B cell (primary cell): ENCODE measurements at regions not wholly inside any gene's neighbourhood (a gene's known extent, or its start where the extent isn't known, plus 50 kb on each side); places are given as distances from the start of the nearest gene placed in this dataset.

ENCODE experiments used
- ATAC-seq: fragments of 200-7000 bp; cut with Tn5 transposase; one replicate; pipeline ENCODE4 v1.10.0; 2021; ENCODE audit warnings: low read depth, mild to moderate bottlenecking, moderate number of reproducible peaks, moderate library complexity
- CTCF ChIA-PET: fragments of 350-600 bp; sonication (Branson Sonifier 250); formaldehyde crosslinking; loops from one replicate; lab custom pipeline; 2021; ENCODE audit warnings: antibody characterized with exemption, inconsistent platforms; lab: Charles Lee
- POLR2A ChIA-PET: fragments of 350-600 bp; sonication (Branson Sonifier 250); formaldehyde crosslinking; loops from one replicate; lab custom pipeline; 2021; ENCODE audit warnings: antibody characterized with exemption; lab: Charles Lee
- DNase-seq: peaks from one replicate; pipeline ENCODE4 v3.0.0; 2013
- H2AFZ ChIP-seq: 2 replicates; pipeline ENCODE4 v1.6.1; 2012; ENCODE audit warnings: mild to moderate bottlenecking, low read depth, low read length; ENCODE audit not compliant: insufficient read depth, poor library complexity, severe bottlenecking
- H3K27ac ChIP-seq, 2 donors: 1 replicate in 1 of 2; 2 replicates in 1 of 2; pipeline ENCODE4 v1.5.1; 2012 to 2013; ENCODE audit warnings: low read length in 2 of 2, mild to moderate bottlenecking in 2 of 2, moderate library complexity in 1 of 2
- H3K27me3 ChIP-seq, 4 experiments: fragments of 200-600 bp in 1 of 4; sonication (generic) in 1 of 4; replicated peaks in 1 of 4; 1 replicate in 2 of 4; 2 replicates in 2 of 4; pipeline versions ENCODE4 v1.6.1 to v1.7.0; 2013 to 2016; ENCODE audit warnings: low read length in 3 of 4, mild to moderate bottlenecking in 2 of 4, mixed read lengths in 1 of 4, moderate library complexity in 1 of 4; ENCODE audit not compliant: insufficient read depth in 4 of 4, control insufficient read depth in 3 of 4; ENCODE audit errors: control extremely low read depth in 1 of 4
- H3K36me3 ChIP-seq, 2 experiments: replicated peaks in 1 of 2; 1 replicate in 1 of 2; 2 replicates in 1 of 2; pipeline versions ENCODE4 v1.6.1 to v1.7.1; 2013; ENCODE audit warnings: low read length in 1 of 2; ENCODE audit not compliant: insufficient read depth in 2 of 2, control insufficient read depth in 1 of 2; ENCODE audit errors: control extremely low read depth in 1 of 2, extremely low read depth in 1 of 2
- H3K4me1 ChIP-seq, 2 donors: fragments of 200-600 bp in 1 of 2; sonication (generic) in 1 of 2; 1 replicate in 1 of 2; 2 replicates in 1 of 2; pipeline versions ENCODE4 v1.5.1 to v1.6.1; 2013 to 2017; ENCODE audit warnings: low read length in 2 of 2; ENCODE audit not compliant: control insufficient read depth in 2 of 2, insufficient read depth in 2 of 2
- H3K4me2 ChIP-seq: replicated peaks from 2 replicates; pipeline ENCODE3; 2012; ENCODE audit warnings: mild to moderate bottlenecking, low read depth, low read length; ENCODE audit not compliant: poor library complexity, severe bottlenecking
- H3K4me3 ChIP-seq, 5 experiments: fragments of 200-600 bp in 1 of 5; sonication (generic) in 1 of 5; 1 replicate in 3 of 5; 2 replicates in 2 of 5; pipeline versions ENCODE4 v1.5.1 to v1.7.0; 2011 to 2016; ENCODE audit warnings: low read length in 4 of 5, mild to moderate bottlenecking in 4 of 5, low read depth in 2 of 5, control low read depth in 1 of 5, moderate library complexity in 1 of 5; ENCODE audit not compliant: insufficient read depth in 1 of 5; ENCODE audit errors: control extremely low read depth in 1 of 5, extremely low read depth in 1 of 5
- H3K79me2 ChIP-seq: fragments of 200-600 bp; sonication (generic); one replicate; pipeline ENCODE4 v1.6.0; 2016; ENCODE audit warnings: low read length; ENCODE audit not compliant: control insufficient read depth, insufficient read depth
- H3K9ac ChIP-seq: fragments of 200-600 bp; sonication (generic); 2 replicates; pipeline ENCODE4 v1.6.1; 2017; ENCODE audit warnings: mild to moderate bottlenecking, low read length, moderate library complexity
- H3K9me3 ChIP-seq, 3 donors: one replicate each; pipeline versions ENCODE4 v1.6.1 to v1.7.1; 2013; ENCODE audit warnings: low read length in 2 of 3; ENCODE audit not compliant: control insufficient read depth in 2 of 3, insufficient read depth in 1 of 3; ENCODE audit errors: control extremely low read depth in 1 of 3
- H4K20me1 ChIP-seq: 2 replicates; pipeline ENCODE4 v1.6.0; 2012; ENCODE audit warnings: mild to moderate bottlenecking, low read length; ENCODE audit not compliant: insufficient read depth, control insufficient read depth, poor library complexity, severe bottlenecking
- H3K27ac Mint-ChIP-seq: one replicate; pipeline ENCODE4 v1.8.0; 2021; ENCODE audit warnings: mixed read lengths
- H3K27me3 Mint-ChIP-seq: one replicate; pipeline ENCODE4 v1.8.0; 2021; ENCODE audit warnings: mixed read lengths
- H3K4me1 Mint-ChIP-seq: one replicate; pipeline ENCODE4 v1.8.0; 2021; ENCODE audit warnings: mixed read lengths
- H3K4me3 Mint-ChIP-seq: one replicate; pipeline ENCODE4 v1.8.0; 2021; ENCODE audit warnings: mixed read lengths
- H3K9me3 Mint-ChIP-seq: one replicate; pipeline ENCODE4 v1.8.0; 2022; ENCODE audit warnings: mixed read lengths; ENCODE audit not compliant: insufficient read depth
- CTCF ChIP-seq: fragments of 200-600 bp; IDR thresholded peaks from one replicate; pipeline ENCODE4 v1.8.0; 2022; ENCODE audit warnings: antibody characterized with exemption, mild to moderate bottlenecking
- EZH2 ChIP-seq: IDR thresholded peaks from 2 replicates; pipeline ENCODE4 v1.6.1; 2012; ENCODE audit warnings: borderline replicate concordance, low read depth, mild to moderate bottlenecking, moderate library complexity, low read length; ENCODE audit not compliant: insufficient read depth, poor library complexity, severe bottlenecking
- WGBS: methylation state at CpG from one replicate; pipeline ENCODE4 v1.1.5; 2013; ENCODE audit warnings: missing lambda C conversion rate; ENCODE audit not compliant: insufficient coverage; 5-methylcytosine and 5-hydroxymethylcytosine counted together
- intact Hi-C: fragments of 100-400 bp; cut with micrococcal nuclease; formaldehyde crosslinking; loops from one replicate; pipeline ENCODE4 v1.10.0; 2022

DNA sequence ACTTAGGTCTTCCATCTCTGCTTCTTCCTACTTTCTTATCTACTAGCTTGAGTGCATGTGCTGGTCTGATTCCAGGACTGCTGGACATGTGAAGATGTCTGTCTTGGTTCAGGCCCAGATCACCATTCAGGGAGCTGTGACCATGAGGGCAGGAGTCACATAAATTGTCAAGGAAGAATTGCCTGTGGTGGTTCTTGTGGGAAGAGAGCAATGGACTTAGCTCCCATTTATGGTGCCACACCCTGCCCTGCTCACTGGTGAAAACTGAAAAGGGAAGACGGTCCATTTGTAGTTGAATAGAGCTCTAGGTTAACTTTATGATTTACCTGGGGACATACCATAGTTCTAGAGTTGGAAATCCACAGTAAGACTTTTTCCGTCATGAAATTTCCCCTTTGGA, 244.3 kb upstream of the ZNF608 start:
- H3K4me3 ChIP-seq = no peak overlapping the region
- peaks cover 4 to 14% (median 10%) of the 10 kb centered on the region in 3 donors for H3K9me3 ChIP-seq
- H3K4me1 Mint-ChIP-seq = peaks cover 10% of the 10 kb centered on the region
- CTCF ChIA-PET = no interaction called here
- H3K27me3 Mint-ChIP-seq = no peaks in the 10 kb centered on the region
- no peaks in the 10 kb centered on the region for H4K20me1 ChIP-seq
- WGBS = 100% methylated on average over 1 of the region's 2 CpGs
- no peak overlapping the region for H3K27ac Mint-ChIP-seq
- intact Hi-C loops = no loop called here
- H3K36me3 ChIP-seq = no peaks in the 10 kb centered on the region
- DNase-seq (no peak), ATAC-seq (no peak)
- no peak overlapping the region for H3K27ac ChIP-seq
- peaks cover 2% of the 10 kb centered on the region for H3K9me3 Mint-ChIP-seq
- H3K4me3 Mint-ChIP-seq = no peak overlapping the region
- no peaks in the 10 kb centered on the region for H3K79me2 ChIP-seq
- no peak overlapping the region for H3K9ac ChIP-seq
- H2AFZ ChIP-seq = no peak overlapping the region
- POLR2A ChIA-PET = no interaction called here
- no peaks in the 10 kb centered on the region for H3K27me3 ChIP-seq
- peaks cover 3 to 4% of the 10 kb centered on the region in 2 donors for H3K4me1 ChIP-seq
- H3K4me2 ChIP-seq = no peak overlapping the region
- TF ChIP-seq EZH2 (no peak), CTCF (no peak)

DNA sequence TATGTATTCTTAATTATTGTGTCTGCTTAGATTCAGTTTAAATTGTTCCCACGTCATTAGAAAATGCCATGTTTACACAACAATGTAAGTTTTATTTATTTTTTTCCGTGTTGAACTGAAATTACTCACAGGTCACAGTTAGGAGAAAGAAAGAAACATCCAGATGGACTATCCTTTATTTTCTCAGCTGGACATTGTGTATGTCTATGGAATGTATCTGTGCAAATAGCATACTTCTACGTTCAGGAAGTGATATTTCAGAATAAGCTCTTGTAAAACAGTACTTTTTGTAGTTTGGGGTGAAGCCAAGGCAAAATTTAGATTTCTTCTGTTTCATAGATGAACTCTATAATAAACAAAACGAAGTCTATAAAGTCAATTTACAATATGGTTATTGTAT, 249.0 kb upstream of the ZNF608 start:
- no peak overlapping the region for H3K27ac Mint-ChIP-seq
- no CpG with 5 or more reads among the region's 4 CpGs for WGBS
- no peaks in the 10 kb centered on the region for H3K27me3 Mint-ChIP-seq
- Histone ChIP-seq H4K20me1 (no peaks in the 10 kb centered on the region), H3K4me1 (peaks cover 0 to 6% of the 10 kb centered on the region in 2 donors), H3K27ac (no peak overlapping the region), H3K4me3 (no peak overlapping the region), H2AFZ (no peak overlapping the region), H3K9ac (no peak overlapping the region), H3K79me2 (no peaks in the 10 kb centered on the region), H3K36me3 (no peaks in the 10 kb centered on the region), H3K9me3 (no peaks in the 10 kb centered on the region), H3K27me3 (no peaks in the 10 kb centered on the region), H3K4me2 (no peak overlapping the region)
- TF ChIP-seq CTCF (no peak), EZH2 (no peak)
- intact Hi-C loops = no loop called here
- ChIA-PET POLR2A (no interaction called here), CTCF (no interaction called here)
- DNase-seq (no peak), ATAC-seq (no peak)
- no peak overlapping the region for H3K4me3 Mint-ChIP-seq
- H3K9me3 Mint-ChIP-seq = no peaks in the 10 kb centered on the region
- peaks cover 9% of the 10 kb centered on the region for H3K4me1 Mint-ChIP-seq
